COLO668 (cell line): ENCODE measurements at regions not wholly inside any gene's neighbourhood (a gene's known extent, or its start where the extent isn't known, plus 50 kb on each side); places are given as distances from the start of the nearest gene placed in this dataset.
A peak's percentile ranks its signal among the peaks of the same experiment; 100 is the strongest.

ENCODE experiments used
- DNase-seq: peaks from one replicate; lab custom pipeline; 2025; ENCODE audit not compliant: unreplicated experiment; lab: John Stamatoyannopoulos, UW

GRCh38 chr18:46406539-46406932, 250.5 kb downstream of the LOXHD1 start:
- DNase-seq: peak; percentile 90

GRCh38 chr18:46407486-46408166, 249.4 kb downstream of the LOXHD1 start:
- no peak for DNase-seq

- no peak for DNase-seq
These were observed 248.6 kb downstream of the LOXHD1 start for GRCh38 chr18:46408334-46408987.

GRCh38 chr18:46411191-46411828, 245.7 kb downstream of the LOXHD1 start:
- DNase-seq: no peak

- DNase-seq: no peak
These were observed 244.9 kb downstream of the LOXHD1 start for GRCh38 chr18:46411867-46412690.

DNA sequence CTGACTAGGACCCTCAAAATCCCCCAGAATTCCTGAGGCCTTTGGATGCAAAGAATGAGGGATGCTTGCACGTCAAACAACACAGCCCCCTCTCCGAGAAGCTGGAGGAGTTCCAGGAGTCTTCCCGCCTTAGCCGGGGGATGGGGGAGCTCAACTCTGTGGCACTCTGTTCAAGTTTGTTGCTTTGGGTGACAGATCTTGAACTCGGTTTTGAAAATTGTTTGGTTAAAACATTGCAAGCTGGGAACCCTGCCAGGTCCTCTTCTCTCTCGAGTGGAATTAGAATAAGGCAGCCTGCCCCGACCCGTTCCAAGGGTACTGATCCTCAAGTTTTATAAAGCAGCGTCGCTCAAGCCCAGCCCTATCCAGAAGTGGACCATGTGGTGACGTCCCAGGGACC, 244.1 kb downstream of the LOXHD1 start:
- DNase-seq: no peak

DNA sequence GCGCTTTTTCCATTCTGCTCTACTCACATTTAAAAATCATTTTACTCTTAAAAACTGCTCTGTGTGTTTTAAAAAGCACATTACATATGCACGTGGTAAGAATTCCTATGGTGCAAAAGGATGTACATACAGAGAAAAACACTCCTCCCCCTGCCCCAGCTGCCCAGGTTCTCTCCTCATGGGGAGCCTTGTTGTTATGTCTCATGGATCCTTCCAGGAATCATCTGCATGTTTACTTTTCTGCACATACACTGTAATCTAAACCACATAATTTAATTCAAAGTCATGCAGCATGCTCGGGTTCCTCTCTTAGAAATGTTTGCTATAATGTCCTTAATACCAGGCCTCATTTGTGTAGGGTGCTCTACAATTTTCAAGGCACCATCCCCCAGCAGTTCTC, 243.3 kb downstream of the LOXHD1 start:
- peak; percentile 48 for DNase-seq

DNA sequence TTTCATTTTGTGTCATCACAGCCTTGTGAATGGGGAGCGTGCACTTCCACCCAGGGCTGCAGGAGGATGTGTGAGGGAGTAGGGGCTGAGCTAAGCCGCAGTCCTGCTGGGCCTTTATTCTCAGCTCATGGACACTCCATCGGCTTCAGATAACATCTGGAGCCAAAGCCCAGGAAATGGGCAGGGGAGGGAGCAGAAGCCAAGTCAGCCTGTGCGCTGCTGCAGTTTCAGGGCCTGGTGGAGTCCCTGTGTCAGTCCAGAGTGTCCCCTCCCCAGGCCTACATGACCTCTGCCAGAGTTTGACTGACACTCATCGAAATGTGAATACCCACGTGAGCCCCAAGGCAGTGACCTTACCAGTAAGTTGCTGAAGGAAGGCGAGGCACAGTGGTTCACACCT, 242.2 kb downstream of the LOXHD1 start:
- no peak for DNase-seq

- DNase-seq: no peak
These were observed 241.3 kb downstream of the LOXHD1 start for GRCh38 chr18:46415532-46416252.

DNA sequence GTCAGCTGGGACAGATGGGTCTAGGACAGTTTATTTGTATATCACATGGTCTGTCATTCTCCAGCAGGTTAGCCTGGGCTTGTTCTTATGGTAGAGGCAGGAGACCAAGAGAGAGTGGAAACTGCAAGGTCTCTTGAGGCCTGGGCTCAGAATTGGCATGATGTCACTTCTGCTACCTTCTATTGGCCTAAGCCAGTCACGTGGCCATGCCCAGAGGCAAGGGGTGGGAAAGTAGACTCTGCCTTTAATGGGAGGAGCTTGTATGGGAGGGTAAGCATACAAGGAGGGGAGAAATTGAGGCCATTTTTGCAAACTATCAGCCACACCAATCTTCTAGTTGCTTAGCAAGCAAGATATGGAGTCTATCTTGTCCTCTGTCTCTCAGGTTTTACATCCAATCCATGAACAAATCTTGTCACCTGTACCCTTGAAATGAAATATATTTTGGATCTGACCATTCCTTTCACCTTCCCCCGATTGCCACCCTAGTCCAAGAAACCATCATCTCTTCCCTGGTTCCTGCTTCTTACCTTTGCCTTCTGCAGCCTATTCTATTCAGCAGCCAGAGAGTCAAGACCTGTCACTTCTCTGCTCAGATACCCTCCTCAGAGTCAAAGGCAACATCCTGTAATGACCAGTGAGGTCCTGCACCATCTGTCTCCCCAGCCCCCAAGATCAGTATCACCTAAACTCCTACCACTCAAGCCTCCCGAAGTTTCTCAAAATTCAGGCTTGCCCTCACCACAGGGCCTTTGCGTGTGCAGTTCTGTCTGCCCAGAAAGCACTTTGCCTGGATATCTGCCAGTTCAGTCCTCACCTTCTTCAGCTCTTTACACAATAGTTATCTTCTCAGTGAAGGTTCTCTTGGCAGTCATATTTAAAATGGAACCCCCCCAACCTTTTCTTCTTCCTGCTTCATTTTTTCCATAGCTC, 240.0 kb downstream of the LOXHD1 start:
- DNase-seq: peak; percentile 19

- DNase-seq: no peak
These were observed 238.3 kb downstream of the LOXHD1 start for GRCh38 chr18:46418663-46419260.

GRCh38 chr18:46419391-46420141, 237.5 kb downstream of the LOXHD1 start:
- DNase-seq: no peak

- DNase-seq: no peak
These were observed 235.0 kb downstream of the LOXHD1 start for GRCh38 chr18:46421973-46422551.

DNA sequence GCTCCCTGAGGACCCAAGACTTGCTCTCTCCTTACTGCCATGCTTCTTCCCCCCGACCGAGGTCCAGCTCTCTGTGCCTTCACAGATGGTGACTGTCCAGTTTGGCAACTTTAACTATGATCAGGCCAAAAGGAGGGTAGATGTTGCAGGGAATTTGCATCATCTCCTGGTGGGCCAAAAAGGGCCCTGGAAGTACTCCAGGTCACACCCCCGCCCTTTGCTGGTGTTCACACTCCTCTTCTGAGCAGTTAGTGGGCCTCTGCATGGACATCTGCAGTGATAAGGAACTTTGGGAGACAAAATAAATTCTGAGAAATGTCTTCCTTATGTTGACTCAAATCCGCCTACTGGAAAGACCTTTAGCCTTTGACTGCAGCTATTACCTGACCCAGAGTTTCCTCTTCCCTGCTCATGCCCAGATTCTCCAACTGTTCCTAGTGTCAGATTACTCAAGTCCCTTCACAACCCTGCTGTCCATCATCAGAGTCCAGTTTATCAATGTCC, 234.4 kb downstream of the LOXHD1 start:
- DNase-seq: no peak

GRCh38 chr18:46423226-46423805, 233.7 kb downstream of the LOXHD1 start:
- no peak for DNase-seq

DNA sequence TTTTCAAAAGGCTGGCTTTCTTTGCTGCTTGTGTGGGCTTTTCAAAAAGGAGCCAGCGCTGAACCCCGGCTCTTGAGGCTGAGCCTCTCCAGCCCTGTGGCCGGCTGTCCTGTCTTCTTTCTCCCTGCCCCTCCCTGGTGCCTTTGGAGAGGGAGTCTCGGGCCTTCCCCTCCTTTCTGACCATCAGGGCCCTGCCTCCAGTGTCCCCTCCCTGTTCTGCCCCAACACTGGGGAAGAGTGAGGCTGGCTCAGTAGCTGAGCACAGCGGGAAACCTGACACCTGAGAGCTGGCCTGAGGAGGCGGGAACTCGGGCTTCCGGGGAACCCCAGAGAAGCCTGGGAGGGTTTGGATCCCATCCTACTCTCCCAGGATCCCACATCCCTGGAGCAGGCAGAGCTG, 232.1 kb downstream of the LOXHD1 start:
- peak; percentile 76 for DNase-seq

DNA sequence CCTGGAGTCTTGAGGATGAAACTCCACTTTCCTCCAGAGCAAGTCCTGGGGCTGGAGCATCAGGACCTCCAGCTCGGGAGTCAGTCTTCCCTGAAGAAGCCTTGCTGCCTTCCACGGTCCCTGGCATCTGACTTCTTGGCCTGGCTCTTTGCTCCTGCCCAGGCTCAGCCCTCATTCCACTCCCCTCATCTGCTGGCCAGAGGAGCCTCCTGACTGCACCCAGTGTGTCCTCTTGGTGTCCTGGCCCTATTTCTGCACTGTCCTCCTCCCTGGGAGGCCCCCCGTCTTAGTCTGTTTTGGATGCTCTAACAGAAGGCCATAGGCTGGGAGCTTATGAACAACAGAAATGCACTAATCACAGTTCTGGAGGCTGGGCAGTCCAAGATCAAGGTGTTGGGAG, 231.5 kb downstream of the LOXHD1 start:
- no peak for DNase-seq
